ENCODE measurements at regions not wholly inside any gene's neighbourhood (a gene's known extent, or its start where the extent isn't known, plus 50 kb on each side); places are given as distances from the start of the nearest gene placed in this dataset.

GRCh38 chr3:110063178-110063577, 725.8 kb upstream of the DPPA4 start:
- BruUV-seq (replicated peaks) = no TSS peak
- SMC1A ChIA-PET (ENCODE audit: uncharacterized antibody, unreplicated experiment) = no interaction called here
- H3K9ac ChIP-seq (ENCODE audit: control insufficient read depth, insufficient read depth, low read length) = no peak overlapping the region
- RAD21 ChIA-PET (ENCODE audit: unreplicated experiment) = no interaction called here
- ATAC-seq = no peak
- no peaks in the 10 kb centered on the region for H3K9me3 ChIP-seq (replicated peaks; ENCODE audit: control insufficient read depth, insufficient read depth, low read length)
- no peak overlapping the region for H3K4me2 ChIP-seq (ENCODE audit: control insufficient read depth, insufficient read depth)
- no peak overlapping the region for H3K27ac ChIP-seq (ENCODE audit: control insufficient read depth, insufficient read depth)
- POLR2A ChIA-PET = no interaction called here
- no peaks in the 10 kb centered on the region for H3K79me2 ChIP-seq (ENCODE audit: control insufficient read depth, insufficient read depth, low read length)
- intact Hi-C loops (cut with micrococcal nuclease; ENCODE audit: unreplicated experiment) (no loop called here), in situ Hi-C loops (cut with MboI) (no loop called here)
- H2AFZ ChIP-seq (ENCODE audit: control insufficient read depth, low read depth, low read length) = no peak overlapping the region
- no peak for DNase-seq (ENCODE audit: low read depth, low spot score)
- CTCF ChIA-PET = no interaction called here
- H3K27me3 ChIP-seq (replicated peaks in 1 of 2; ENCODE audit: control insufficient read depth in 2 of 2, insufficient read depth in 2 of 2, low read length in 1 of 2) = no peaks in the 10 kb centered on the region
- no peaks in the 10 kb centered on the region for H4K20me1 ChIP-seq (ENCODE audit: control insufficient read depth, insufficient read depth)
- 0% methylated on average over 1 of the region's 1 CpG for WGBS (ENCODE audit: insufficient coverage, insufficient replicate concordance, low lambda C conversion rate, missing lambda C conversion rate)
- no peaks in the 10 kb centered on the region for H3K36me3 ChIP-seq (ENCODE audit: control insufficient read depth in 2 of 2, insufficient read depth in 2 of 2, low read length in 1 of 2)
- H3K4me3 ChIP-seq = no peak overlapping the region
- H3K4me1 ChIP-seq (ENCODE audit: control insufficient read depth, insufficient read depth, low read length) = no peaks in the 10 kb centered on the region
- FAIRE-seq = no peak
- no peak for TF ChIP-seq RCOR1 (conservative IDR thresholded peaks at IDR 0.05; ENCODE audit: low read depth, low read length)
- TF ChIP-seq TCF3 (IDR thresholded peaks at IDR 0.05; ENCODE audit: borderline replicate concordance, insufficient read depth, low read depth, low read length) = no peak
- TF ChIP-seq IRF5 (IDR thresholded peaks at IDR 0.05; ENCODE audit: borderline replicate concordance) = no peak
- no peak for TF ChIP-seq BRCA1 (IDR thresholded peaks at IDR 0.05; ENCODE audit: low read depth, low read length)
- TF ChIP-seq HDAC6 (IDR thresholded peaks at IDR 0.05; ENCODE audit: unreplicated experiment) = no peak
- TF ChIP-seq YBX1 (IDR thresholded peaks at IDR 0.05) = no peak
- TF ChIP-seq PKNOX1 (IDR thresholded peaks at IDR 0.05) = no peak
- TF ChIP-seq, protein P1, sequence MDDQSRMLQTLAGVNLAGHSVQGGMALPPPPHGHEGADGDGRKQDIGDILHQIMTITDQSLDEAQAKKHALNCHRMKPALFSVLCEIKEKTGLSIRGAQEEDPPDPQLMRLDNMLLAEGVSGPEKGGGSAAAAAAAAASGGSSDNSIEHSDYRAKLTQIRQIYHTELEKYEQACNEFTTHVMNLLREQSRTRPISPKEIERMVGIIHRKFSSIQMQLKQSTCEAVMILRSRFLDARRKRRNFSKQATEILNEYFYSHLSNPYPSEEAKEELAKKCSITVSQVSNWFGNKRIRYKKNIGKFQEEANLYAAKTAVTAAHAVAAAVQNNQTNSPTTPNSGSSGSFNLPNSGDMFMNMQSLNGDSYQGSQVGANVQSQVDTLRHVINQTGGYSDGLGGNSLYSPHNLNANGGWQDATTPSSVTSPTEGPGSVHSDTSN (IDR thresholded peaks at IDR 0.05; ENCODE audit: insufficient replicate concordance, low read depth, low read length) = no peak
- no peak for TF ChIP-seq CTCF (IDR thresholded peaks at IDR 0.05 in 2 of 3, conservative IDR thresholded peaks at IDR 0.05 in 1 of 3; ENCODE audit: control insufficient read depth in 2 of 3, extremely low read depth in 1 of 3, insufficient read depth in 1 of 3, low read depth in 3 of 3, low read length in 3 of 3)
- TF ChIP-seq STAT3 (IDR thresholded peaks at IDR 0.05; ENCODE audit: low read depth, low read length) = no peak
- no peak for TF ChIP-seq NFIC (IDR thresholded peaks at IDR 0.05; ENCODE audit: low read depth, low read length)
- TF ChIP-seq, protein P2, sequence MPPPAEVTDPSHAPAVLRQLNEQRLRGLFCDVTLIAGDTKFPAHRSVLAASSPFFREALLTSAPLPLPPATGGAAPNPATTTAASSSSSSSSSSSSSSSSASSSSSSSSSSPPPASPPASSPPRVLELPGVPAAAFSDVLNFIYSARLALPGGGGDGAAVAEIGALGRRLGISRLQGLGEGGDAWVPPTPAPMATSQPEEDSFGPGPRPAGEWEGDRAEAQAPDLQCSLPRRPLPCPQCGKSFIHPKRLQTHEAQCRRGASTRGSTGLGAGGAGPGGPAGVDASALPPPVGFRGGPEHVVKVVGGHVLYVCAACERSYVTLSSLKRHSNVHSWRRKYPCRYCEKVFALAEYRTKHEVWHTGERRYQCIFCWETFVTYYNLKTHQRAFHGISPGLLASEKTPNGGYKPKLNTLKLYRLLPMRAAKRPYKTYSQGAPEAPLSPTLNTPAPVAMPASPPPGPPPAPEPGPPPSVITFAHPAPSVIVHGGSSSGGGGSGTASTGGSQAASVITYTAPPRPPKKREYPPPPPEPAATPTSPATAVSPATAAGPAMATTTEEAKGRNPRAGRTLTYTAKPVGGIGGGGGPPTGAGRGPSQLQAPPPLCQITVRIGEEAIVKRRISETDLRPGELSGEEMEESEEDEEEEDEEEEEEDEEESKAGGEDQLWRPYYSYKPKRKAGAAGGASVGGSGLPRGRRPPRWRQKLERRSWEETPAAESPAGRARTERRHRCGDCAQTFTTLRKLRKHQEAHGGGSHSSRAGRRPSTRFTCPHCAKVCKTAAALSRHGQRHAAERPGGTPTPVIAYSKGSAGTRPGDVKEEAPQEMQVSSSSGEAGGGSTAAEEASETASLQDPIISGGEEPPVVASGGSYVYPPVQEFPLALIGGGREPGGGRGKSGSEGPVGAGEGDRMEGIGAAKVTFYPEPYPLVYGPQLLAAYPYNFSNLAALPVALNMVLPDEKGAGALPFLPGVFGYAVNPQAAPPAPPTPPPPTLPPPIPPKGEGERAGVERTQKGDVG (CRISPR knock-in tag; IDR thresholded peaks at IDR 0.05) = no peak
- no peak for TF ChIP-seq ZNF24 (IDR thresholded peaks at IDR 0.05)
- TF ChIP-seq SREBF2 (IDR thresholded peaks at IDR 0.05; ENCODE audit: low read length) = no peak
- no peak for TF ChIP-seq EP300 (IDR thresholded peaks at IDR 0.05; ENCODE audit: borderline replicate concordance in 1 of 2, control insufficient read depth in 1 of 2, low read depth in 2 of 2, low read length in 2 of 2)
- no peak for TF ChIP-seq HDAC2 (IDR thresholded peaks at IDR 0.05)

Measured in GM12878 (cell line).